ENCODE measurements at regions not wholly inside any gene's neighbourhood (a gene's known extent, or its start where the extent isn't known, plus 50 kb on each side); places are given as distances from the start of the nearest gene placed in this dataset.

DNA sequence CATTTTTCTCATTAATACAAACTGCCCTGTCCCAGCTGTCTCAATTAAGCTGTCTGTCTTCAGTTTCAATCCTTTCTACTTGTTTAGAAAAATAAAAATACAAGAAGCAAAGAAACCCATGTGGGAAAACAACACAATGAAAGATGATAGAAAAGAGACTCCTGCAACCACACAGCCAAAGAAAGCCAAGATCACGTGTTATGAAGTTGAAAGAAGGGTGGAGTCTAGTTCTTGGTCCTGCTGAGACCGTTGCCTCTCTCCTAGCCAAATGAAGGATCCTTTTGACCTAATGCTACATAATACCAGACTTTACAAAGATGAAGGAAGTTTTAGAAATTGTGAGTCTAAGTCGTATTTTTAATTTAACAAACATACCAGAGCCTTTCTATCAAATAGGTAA is 218.8 kb upstream of the RRP15 start:
- TF ChIP-seq ZFP30 (CRISPR knock-in tag; IDR thresholded peaks at IDR 0.05), result no peak
- TF ChIP-seq ESRRG (CRISPR knock-in tag; IDR thresholded peaks at IDR 0.05), result no peak
- TF ChIP-seq, protein P1, sequence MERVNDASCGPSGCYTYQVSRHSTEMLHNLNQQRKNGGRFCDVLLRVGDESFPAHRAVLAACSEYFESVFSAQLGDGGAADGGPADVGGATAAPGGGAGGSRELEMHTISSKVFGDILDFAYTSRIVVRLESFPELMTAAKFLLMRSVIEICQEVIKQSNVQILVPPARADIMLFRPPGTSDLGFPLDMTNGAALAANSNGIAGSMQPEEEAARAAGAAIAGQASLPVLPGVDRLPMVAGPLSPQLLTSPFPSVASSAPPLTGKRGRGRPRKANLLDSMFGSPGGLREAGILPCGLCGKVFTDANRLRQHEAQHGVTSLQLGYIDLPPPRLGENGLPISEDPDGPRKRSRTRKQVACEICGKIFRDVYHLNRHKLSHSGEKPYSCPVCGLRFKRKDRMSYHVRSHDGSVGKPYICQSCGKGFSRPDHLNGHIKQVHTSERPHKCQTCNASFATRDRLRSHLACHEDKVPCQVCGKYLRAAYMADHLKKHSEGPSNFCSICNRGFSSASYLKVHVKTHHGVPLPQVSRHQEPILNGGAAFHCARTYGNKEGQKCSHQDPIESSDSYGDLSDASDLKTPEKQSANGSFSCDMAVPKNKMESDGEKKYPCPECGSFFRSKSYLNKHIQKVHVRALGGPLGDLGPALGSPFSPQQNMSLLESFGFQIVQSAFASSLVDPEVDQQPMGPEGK (CRISPR knock-in tag; IDR thresholded peaks at IDR 0.05; ENCODE audit: borderline replicate concordance), result no peak
- no peak for TF ChIP-seq TOX (CRISPR knock-in tag; IDR thresholded peaks at IDR 0.05; ENCODE audit: borderline replicate concordance)
- TF ChIP-seq, protein P2, sequence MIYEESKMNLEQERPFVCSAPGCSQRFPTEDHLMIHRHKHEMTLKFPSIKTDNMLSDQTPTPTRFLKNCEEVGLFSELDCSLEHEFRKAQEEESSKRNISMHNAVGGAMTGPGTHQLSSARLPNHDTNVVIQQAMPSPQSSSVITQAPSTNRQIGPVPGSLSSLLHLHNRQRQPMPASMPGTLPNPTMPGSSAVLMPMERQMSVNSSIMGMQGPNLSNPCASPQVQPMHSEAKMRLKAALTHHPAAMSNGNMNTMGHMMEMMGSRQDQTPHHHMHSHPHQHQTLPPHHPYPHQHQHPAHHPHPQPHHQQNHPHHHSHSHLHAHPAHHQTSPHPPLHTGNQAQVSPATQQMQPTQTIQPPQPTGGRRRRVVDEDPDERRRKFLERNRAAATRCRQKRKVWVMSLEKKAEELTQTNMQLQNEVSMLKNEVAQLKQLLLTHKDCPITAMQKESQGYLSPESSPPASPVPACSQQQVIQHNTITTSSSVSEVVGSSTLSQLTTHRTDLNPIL (CRISPR knock-in tag; IDR thresholded peaks at IDR 0.05; ENCODE audit: low read depth), result no peak
- no peak for TF ChIP-seq ARNTL (CRISPR knock-in tag; IDR thresholded peaks at IDR 0.05; ENCODE audit: borderline replicate concordance, low read depth)
- no peak for TF ChIP-seq ISL1 (CRISPR knock-in tag; IDR thresholded peaks at IDR 0.05)

All from SK-N-SH treated with all-trans-retinoic acid at 6 μM for 48 hours (cell line).